KMS-11 (cell line): ENCODE measurements at regions not wholly inside any gene's neighbourhood (a gene's known extent, or its start where the extent isn't known, plus 50 kb on each side); places are given as distances from the start of the nearest gene placed in this dataset.

Experiments used
- H2AFZ ChIP-seq: fragments of 200-600 bp; sonication (generic); 2 replicates; pipeline ENCODE4 v1.6.1; 2016; ENCODE audit warnings: antibody characterized with exemption, mixed run types, low read depth
- H3K27ac ChIP-seq: fragments of 200-600 bp; sonication (generic); 2 replicates; pipeline ENCODE4 v1.6.1; 2016; ENCODE audit warnings: mild to moderate bottlenecking, mixed run types
- H3K27me3 ChIP-seq: fragments of 200-600 bp; sonication (generic); 2 replicates; pipeline ENCODE4 v1.6.1; 2017; ENCODE audit warnings: mild to moderate bottlenecking, low read depth, mixed run types, moderate library complexity; ENCODE audit not compliant: insufficient read depth
- H3K36me3 ChIP-seq: fragments of 200-600 bp; sonication (generic); 2 replicates; pipeline ENCODE4 v1.6.1; 2017; ENCODE audit warnings: mild to moderate bottlenecking, mixed run types; ENCODE audit not compliant: insufficient read depth
- H3K4me1 ChIP-seq: fragments of 200-600 bp; sonication (generic); 2 replicates; pipeline ENCODE4 v1.6.1; 2016; ENCODE audit warnings: mild to moderate bottlenecking, low read depth, mixed run types; ENCODE audit not compliant: poor library complexity, severe bottlenecking
- H3K4me2 ChIP-seq: fragments of 200-600 bp; sonication (generic); 2 replicates; pipeline ENCODE4 v1.7.0; 2016; ENCODE audit warnings: mild to moderate bottlenecking, mixed run types
- H3K4me3 ChIP-seq: fragments of 200-600 bp; sonication (generic); IDR thresholded peaks from 2 replicates; pipeline ENCODE4 v1.6.1; 2017; ENCODE audit warnings: low read depth, low read length, mixed read lengths; ENCODE audit not compliant: insufficient read depth
- H3K79me2 ChIP-seq: fragments of 200-600 bp; sonication (generic); 2 replicates; pipeline ENCODE4 v1.6.1; 2016; ENCODE audit warnings: low read depth, mixed run types; ENCODE audit not compliant: insufficient read depth
- H3K9ac ChIP-seq: fragments of 200-600 bp; sonication (generic); 2 replicates; pipeline ENCODE4 v1.6.1; 2016; ENCODE audit warnings: mild to moderate bottlenecking, mixed run types
- H4K20me1 ChIP-seq: fragments of 200-600 bp; sonication (generic); 2 replicates; pipeline ENCODE4 v1.6.1; 2016; ENCODE audit warnings: mild to moderate bottlenecking, mixed run types; ENCODE audit not compliant: insufficient read depth
- CTCF ChIP-seq: fragments of 200-600 bp; sonication (generic); conservative IDR thresholded peaks from 2 replicates; pipeline ENCODE4 v1.6.1; 2017; ENCODE audit warnings: low read depth, mild to moderate bottlenecking, antibody characterized with exemption, low read length, moderate library complexity, mixed read lengths

DNA sequence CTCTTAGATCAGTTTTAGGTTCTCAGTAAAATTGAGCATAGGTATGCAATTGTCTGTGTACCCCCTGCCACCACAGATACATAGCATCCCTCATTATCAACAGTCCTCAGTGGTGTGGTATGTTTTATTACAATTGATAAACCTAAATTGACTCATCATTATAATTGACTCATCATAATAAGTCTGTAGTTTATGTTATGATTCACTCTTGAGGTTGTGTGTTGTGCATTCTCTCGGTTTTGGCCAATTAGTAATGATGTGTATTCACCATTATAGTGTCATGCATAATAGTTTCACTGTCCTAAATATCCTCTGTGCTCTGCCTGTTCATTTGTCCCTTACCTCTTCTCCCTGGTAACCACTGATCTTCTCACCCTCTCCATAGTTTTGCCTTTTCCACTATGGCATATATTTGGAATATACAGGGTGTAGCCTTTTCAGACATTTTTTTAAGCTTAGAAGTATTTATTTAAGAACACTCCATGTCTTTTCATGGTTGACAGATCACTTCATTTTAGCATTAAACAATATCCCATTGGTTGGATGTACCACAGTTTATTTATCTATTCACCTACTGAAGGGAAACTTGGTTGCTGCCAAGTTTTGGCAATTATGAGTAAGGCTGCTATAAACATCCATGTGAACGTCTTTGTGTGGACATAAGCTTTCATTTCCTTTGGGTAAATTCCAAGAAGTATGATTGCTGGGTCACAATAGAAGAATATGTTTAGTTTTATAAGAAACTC, 1620.6 kb upstream of the MIR17HG start:
- Histone ChIP-seq H3K36me3 (no peaks in the 10 kb centered on the region), H3K9ac (no peak overlapping the region), H2AFZ (no peak overlapping the region), H3K79me2 (no peaks in the 10 kb centered on the region), H3K27me3 (no peaks in the 10 kb centered on the region), H3K4me1 (no peaks in the 10 kb centered on the region), H4K20me1 (no peaks in the 10 kb centered on the region), H3K4me3 (no peak overlapping the region), H3K27ac (no peak overlapping the region), H3K4me2 (no peak overlapping the region)
- no peak for TF ChIP-seq CTCF

- H3K9ac ChIP-seq, result no peak overlapping the region
- no peaks in the 10 kb centered on the region for H4K20me1 ChIP-seq
- no peaks in the 10 kb centered on the region for H3K36me3 ChIP-seq
- H2AFZ ChIP-seq, result no peak overlapping the region
- no peaks in the 10 kb centered on the region for H3K4me1 ChIP-seq
- no peak overlapping the region for H3K27ac ChIP-seq
- no peaks in the 10 kb centered on the region for H3K79me2 ChIP-seq
- H3K4me2 ChIP-seq, result no peak overlapping the region
- no peak for TF ChIP-seq CTCF
- no peak overlapping the region for H3K4me3 ChIP-seq
- no peaks in the 10 kb centered on the region for H3K27me3 ChIP-seq
These were observed 1613.7 kb upstream of the MIR17HG start for GRCh38 chr13:89733829-89734228.

DNA sequence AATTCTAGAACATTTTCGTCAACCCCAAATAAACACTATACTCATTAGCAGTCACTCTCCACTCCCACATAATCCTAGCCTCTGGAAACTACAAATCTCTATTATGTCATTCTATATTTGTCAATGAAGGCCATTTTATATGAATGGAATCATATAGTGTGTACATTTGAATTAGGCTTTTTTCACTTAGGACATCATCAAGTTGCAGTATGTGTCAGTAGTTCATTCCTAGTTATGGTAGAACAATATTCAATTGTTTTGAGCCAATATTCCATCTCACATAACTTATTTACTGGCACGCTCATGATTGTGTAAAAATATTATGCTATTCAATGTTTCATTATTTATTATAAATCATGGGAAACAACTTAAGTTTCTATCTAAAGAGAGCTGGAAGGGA, 1610.4 kb upstream of the MIR17HG start:
- Histone ChIP-seq H2AFZ (no peak overlapping the region), H3K4me3 (no peak overlapping the region), H4K20me1 (no peaks in the 10 kb centered on the region), H3K4me1 (no peaks in the 10 kb centered on the region), H3K36me3 (no peaks in the 10 kb centered on the region), H3K9ac (no peak overlapping the region), H3K27me3 (no peaks in the 10 kb centered on the region), H3K27ac (no peak overlapping the region), H3K4me2 (no peak overlapping the region), H3K79me2 (no peaks in the 10 kb centered on the region)
- TF ChIP-seq CTCF, result no peak

- Histone ChIP-seq H2AFZ (no peak overlapping the region), H4K20me1 (no peaks in the 10 kb centered on the region), H3K27me3 (no peaks in the 10 kb centered on the region), H3K4me2 (no peak overlapping the region), H3K4me3 (no peak overlapping the region), H3K4me1 (no peaks in the 10 kb centered on the region), H3K79me2 (no peaks in the 10 kb centered on the region), H3K27ac (no peak overlapping the region), H3K9ac (no peak overlapping the region), H3K36me3 (no peaks in the 10 kb centered on the region)
- TF ChIP-seq CTCF, result no peak
These were observed 1609.4 kb upstream of the MIR17HG start for GRCh38 chr13:89738072-89738471.
